H1 (cell line): ENCODE measurements at regions not wholly inside any gene's neighbourhood (a gene's known extent, or its start where the extent isn't known, plus 50 kb on each side); places are given as distances from the start of the nearest gene placed in this dataset.

ENCODE experiments used
- CTCF ChIP-seq, 3 experiments: IDR thresholded peaks; 1 replicate in 2 of 3; 2 replicates in 1 of 3; pipeline versions ENCODE4 v1.5.1 to v1.6.1; 2011; ENCODE audit warnings: low read length in 3 of 3, mild to moderate bottlenecking in 3 of 3, inconsistent platforms in 2 of 3, low read depth in 1 of 3, moderate library complexity in 1 of 3; ENCODE audit not compliant: insufficient read depth in 1 of 3; ENCODE audit errors: control extremely low read depth in 1 of 3
- EZH2 ChIP-seq: fragments of 200-600 bp; sonication (generic); IDR thresholded peaks from 2 replicates; pipeline ENCODE4 v1.7.1; 2012; ENCODE audit warnings: low read depth, mild to moderate bottlenecking, moderate library complexity, low read length, inconsistent platforms; ENCODE audit not compliant: severe bottlenecking
- RXRA ChIP-seq: IDR thresholded peaks from 2 replicates; pipeline ENCODE4 v1.6.1; 2011; ENCODE audit warnings: low read depth, mild to moderate bottlenecking, low read length, moderate library complexity; ENCODE audit not compliant: insufficient read depth

GRCh38 chr16:86363057-86363490, 147.3 kb upstream of the FOXF1 start:
- TF ChIP-seq RXRA (no peak), CTCF (IDR thresholded peaks at IDR 0.05; ENCODE audit: control extremely low read depth in 1 of 3, insufficient read depth in 1 of 3, low read depth in 1 of 3, low read length in 3 of 3) (no peak), EZH2 (no peak)
